Activated T-cell treated with anti-CD3 and anti-CD28 coated beads, Interleukin-2, amount 50 U/mL, for 1 hour (primary cell): ENCODE measurements at regions not wholly inside any gene's neighbourhood (a gene's known extent, or its start where the extent isn't known, plus 50 kb on each side); places are given as distances from the start of the nearest gene placed in this dataset.
"Not testable (repeated sequence)": the region's sequence is repeated elsewhere in the genome, so short reads cannot be mapped to it uniquely, and the experiment has no call there.

ENCODE experiments used
- DNase-seq: peaks from one replicate; pipeline ENCODE4 v3.0.0-alpha.2; 2020

DNA sequence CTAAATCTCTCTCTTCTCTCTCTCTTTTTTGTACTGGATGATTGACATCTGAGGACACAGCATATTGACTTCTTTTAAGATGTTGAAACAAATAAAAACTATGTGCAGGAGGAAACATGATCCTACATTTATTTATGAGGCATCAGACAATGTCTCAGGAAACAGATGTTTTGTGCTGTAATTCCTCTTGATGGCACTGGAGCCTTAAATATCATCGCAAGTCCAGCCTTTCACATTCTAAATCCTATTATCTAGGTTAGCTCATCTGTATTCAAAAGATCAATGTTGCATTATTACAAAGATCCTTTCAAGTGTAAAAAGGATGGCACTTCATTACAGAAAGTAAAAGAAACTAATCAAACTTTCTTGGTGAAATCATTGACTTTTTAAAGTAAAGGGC is 63.9 kb downstream of the MAT2B start:
- DNase-seq: no peak

GRCh38 chr5:163571744-163572143 is 66.3 kb downstream of the MAT2B start:
- no peak for DNase-seq

- DNase-seq: no peak
Observed at GRCh38 chr5:163574472-163575440, 69.3 kb downstream of the MAT2B start.

- no peak for DNase-seq
Observed at GRCh38 chr5:163578652-163579051, 73.2 kb downstream of the MAT2B start.

- no peak for DNase-seq
Observed at GRCh38 chr5:163579729-163580128, 74.3 kb downstream of the MAT2B start.

DNA sequence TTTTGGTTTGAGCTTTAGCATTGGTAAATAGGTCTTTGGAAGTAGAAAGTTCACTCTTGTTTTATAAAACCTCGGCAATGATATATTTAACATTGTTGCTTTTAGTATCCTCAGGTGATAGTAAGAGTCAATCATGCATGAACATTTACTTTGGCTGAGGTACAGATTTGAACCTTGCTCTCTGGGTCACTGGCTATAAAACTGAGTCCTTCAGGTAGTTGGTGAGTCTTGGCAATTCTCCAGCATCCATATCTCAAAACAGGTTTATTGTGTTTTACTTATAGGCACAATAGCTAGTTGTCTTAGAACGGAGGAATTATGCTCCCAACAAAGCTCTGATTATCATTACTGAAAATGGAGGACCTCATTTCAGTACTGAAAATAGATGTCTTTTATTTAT is 75.1 kb downstream of the MAT2B start:
- DNase-seq: no peak

DNA sequence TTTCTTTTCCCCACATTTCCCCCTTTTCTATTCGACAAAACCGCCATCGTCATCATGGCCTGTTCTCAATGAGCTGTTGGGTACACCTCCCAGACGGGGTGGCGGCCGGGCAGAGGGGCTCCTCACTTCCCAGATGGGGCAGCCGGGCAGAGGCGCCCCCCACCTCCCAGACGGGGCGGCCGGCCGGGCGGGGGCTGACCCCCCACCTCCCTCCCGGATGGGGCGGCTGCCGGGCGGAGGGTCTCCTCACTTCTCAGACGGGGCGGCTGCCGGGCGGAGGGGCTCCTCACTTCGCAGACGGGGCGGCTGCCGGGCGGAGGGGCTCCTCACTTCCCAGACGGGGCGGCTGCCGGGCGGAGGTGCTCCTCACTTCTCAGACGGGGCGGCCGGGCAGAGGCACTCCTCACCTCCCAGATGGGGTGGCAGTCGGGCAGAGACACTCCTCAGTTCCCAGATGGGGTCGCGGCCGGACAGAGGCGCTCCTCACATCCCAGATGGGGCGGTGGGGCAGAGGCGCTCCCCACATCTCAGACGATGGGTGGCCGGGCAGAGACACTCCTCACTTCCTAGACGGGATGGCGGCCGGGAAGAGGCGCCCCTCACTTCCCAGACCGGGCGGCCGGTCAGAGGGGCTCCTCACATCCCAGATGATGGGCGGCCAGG is 78.2 kb downstream of the MAT2B start:
- DNase-seq: not testable (repeated sequence)

- no peak for DNase-seq
Observed at GRCh38 chr5:163585206-163585605, 79.8 kb downstream of the MAT2B start.

DNA sequence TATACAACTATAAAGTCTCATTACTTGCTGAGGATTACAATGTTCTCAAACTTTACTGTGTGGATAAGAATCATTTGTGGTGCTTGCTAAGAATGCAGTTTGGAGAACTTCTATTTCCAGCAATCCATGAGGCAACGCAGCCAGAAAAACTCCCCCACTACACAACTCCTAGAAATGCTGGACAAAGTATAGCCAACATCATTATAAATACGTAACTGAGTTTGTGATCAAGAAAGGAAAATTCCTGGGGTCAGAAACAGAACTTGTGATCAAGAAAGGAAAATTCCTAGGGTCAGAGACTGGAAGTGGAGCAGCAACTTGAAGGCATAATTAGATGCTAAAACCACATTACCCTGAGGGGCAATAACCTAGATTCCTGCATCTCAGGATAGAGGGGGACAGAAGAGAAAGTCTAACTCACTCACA is 81.1 kb downstream of the MAT2B start:
- DNase-seq: no peak

GRCh38 chr5:163594951-163595350 is 89.5 kb downstream of the MAT2B start:
- DNase-seq: no peak

- no peak for DNase-seq
Observed at GRCh38 chr5:163595932-163596607, 90.7 kb downstream of the MAT2B start.

- DNase-seq: no peak
Observed at GRCh38 chr5:163596608-163597315, 91.3 kb downstream of the MAT2B start.

GRCh38 chr5:163604013-163604412 is 98.6 kb downstream of the MAT2B start:
- DNase-seq: no peak

GRCh38 chr5:163607256-163607655 is 101.8 kb downstream of the MAT2B start:
- no peak for DNase-seq

GRCh38 chr5:163608621-163609020 is 103.2 kb downstream of the MAT2B start:
- no peak for DNase-seq

DNA sequence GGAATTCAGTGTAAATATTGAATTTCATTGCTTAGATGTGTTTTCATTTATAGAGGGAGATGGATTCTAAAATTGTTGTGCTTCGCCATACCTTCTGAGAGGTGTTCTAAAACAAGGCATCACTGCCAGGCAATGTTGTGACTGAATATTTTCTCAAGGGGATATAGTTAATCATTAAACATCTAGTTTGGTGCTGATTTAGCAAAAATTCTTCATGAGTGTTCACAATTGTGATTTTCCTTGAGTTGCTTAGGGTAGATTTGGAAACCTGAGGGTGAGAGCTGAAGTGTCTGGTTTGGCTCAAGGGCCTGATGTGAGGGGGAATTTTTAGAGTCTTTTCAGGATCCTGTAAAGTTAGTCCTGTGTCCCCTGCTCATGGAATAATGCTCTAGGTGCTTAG is 104.5 kb downstream of the MAT2B start:
- no peak for DNase-seq

DNA sequence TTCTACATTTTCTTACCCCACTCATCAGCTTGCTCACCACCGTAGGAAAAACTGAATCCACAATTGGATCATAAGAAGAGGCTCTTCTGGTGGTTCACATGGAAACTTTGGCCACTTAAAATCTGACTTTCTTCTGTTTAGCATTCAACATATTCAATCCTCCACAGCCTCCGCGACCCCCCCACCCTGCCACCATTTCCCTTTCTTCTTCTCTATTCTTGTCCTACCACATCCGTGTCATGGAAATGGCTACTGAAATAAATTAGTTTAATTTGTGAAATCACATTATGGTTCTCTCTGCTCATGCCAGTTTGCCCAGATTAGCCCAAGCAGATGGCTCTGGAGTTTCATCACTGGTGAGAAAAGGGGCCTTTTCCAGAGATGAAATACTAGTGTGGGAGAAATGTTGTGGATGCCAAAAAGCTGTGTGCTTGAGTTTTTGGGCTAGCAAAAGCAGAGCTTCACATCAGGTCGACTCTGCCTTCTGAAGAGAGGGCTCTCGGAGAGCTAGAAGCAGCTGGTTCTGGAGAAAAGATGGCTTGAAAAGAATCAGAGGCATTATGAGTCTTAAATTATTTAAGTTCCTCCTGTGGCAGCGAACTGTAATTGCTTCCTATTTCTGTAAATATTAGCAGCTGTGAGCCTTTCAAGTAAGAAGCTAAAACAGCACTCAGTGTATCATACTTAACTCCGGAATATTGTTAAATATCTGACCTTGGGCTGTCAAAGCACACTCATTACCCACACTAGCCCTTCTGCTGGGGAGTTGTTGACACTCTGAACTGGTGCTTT is 107.1 kb downstream of the MAT2B start:
- no peak for DNase-seq

DNA sequence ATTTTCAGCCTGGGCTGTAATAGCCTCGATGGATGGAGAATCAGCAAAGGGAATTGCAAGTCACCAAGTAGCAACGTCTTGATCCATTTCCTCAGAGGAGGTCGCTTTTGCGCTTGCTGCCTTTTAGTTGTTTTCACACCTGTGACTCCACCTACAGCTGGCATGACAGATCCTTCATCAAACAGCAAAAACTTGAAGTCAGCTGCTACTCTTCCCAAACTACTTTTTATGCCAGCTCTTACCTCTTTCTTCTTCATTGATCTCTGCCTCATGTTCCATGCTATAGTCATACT is 107.7 kb downstream of the MAT2B start:
- no peak for DNase-seq

DNA sequence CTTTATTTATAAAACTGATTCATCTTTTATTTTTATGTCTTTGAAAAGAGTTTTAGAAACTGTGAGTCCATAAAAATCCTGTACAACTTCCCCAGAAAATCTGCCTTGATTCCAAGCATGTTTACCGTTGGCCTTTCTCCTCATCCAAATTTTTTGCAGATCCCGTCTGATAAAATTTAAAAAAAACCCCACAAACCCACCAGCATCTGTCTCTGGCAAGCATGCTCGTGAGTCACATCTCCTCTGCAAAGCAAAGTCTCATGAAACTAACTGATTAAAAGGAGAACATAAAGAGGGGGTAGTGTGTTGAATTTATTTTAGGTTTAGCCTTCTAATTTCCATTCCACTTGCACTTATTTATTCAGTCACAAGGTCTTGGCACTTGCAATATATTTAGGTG is 109.4 kb downstream of the MAT2B start:
- no peak for DNase-seq

- no peak for DNase-seq
Observed at GRCh38 chr5:163619273-163619934, 114.0 kb downstream of the MAT2B start.

- no peak for DNase-seq
Observed at GRCh38 chr5:163619951-163620350, 114.5 kb downstream of the MAT2B start.

DNA sequence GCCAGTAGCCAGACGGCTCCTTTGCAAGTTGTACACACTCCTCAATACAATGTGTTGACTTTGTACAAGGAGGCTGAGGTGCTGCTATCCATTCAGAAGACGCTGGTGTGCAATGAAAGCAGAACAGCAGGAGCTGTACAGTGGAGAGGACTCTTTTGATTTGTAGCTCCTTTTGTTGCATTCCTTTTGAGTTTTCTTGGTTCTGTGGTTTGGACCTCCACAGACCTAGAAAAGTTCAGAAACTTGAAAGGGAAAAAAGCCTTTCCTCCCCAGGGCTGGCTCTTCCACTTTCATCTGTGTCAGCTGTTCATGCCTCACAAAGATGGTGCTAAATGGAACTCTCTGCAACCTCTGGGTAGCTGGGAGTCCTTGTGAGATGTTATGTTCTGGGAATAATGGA is 117.4 kb downstream of the MAT2B start:
- DNase-seq: no peak
